NCI-H748 (cell line): ENCODE measurements at regions not wholly inside any gene's neighbourhood (a gene's known extent, or its start where the extent isn't known, plus 50 kb on each side); places are given as distances from the start of the nearest gene placed in this dataset.

Experiments
- DNase-seq: peaks from one replicate; lab custom pipeline; 2025; ENCODE audit not compliant: unreplicated experiment; lab: John Stamatoyannopoulos, UW

DNA sequence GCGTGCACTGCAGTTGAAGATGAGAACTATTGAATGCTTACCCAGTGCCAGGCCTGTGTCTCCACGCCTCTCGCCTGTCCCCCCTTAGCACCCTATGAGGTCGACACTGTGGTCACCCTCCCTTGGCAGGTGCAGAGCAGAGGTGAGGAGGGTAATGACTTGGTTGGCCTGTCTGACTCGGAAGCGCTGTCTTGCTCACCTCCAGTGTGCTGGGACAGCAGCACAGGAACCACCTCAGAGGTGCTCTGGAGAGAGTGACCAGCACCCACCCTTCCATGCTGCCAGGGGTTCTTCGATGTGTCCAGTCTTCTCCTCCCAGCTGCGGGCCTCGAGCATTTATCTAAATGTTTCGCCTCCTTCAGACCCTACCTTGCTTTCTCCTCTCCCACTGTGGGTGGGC, 178.3 kb upstream of the IRX2 start:
- no peak for DNase-seq

GRCh38 chr5:2921651-2922050, 170.2 kb upstream of the IRX2 start:
- no peak for DNase-seq

- DNase-seq, result no peak
Observed at GRCh38 chr5:2921176-2921575, 169.7 kb upstream of the IRX2 start.

GRCh38 chr5:2920312-2920711, 168.8 kb upstream of the IRX2 start:
- DNase-seq, result no peak

DNA sequence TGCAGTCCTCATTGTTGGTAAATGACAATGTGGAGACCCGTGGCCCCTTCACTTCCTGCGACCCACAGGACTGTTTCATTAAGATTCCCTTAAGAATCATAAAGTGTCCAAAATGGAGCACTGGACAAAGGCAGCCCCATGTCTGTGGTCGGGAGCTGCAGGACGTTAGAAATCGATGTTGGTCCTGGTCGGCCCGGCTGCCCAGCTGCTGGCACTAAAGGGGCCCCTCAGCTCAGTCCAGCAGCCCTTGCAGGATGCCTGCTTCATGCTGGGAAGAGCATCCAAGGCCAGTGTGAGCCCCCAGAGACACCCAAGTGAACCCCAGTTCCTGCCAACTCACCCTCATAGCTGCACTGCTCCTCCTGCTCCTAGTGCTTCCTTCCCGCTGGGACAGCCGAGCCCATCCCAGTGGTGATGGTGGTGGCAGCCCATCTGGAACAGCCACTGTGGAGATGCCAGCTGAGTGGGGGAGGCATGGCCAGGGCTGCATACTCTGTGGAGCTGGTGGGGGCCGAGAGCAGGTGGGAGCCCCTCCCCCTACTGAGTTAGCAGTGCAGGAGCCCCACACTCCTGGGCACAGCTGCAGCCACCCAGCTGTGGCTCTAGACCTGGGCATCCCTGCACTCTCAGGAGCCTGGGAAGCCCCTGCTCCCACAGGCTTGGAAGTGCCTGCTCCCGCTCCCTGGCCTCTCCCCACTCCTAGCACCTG, 168.0 kb upstream of the IRX2 start:
- no peak for DNase-seq

DNA sequence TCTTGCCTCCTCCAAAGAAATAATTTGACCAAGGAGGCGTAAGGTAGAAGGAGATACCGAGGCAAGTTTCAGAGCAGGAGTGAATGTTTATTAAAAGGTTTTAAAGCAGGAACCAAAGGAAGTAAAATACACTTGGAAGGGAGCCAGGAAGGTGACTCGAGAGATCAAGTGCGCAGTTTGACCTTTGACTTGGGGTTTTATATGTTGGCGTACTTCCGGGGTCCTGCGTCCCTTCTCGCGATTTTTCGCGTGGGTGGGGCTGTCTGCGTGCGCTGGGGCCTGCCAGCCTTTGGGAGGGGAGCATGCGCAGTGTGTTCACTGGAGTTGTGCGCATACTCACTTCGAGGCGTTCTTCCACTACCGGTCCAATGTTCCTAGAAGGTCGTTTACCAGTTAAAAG, 166.0 kb upstream of the IRX2 start:
- DNase-seq, result no peak

GRCh38 chr5:2917093-2917492, 165.6 kb upstream of the IRX2 start:
- DNase-seq, result no peak

- no peak for DNase-seq
Observed at GRCh38 chr5:2916076-2916682, 164.7 kb upstream of the IRX2 start.

GRCh38 chr5:2914981-2915484, 163.6 kb upstream of the IRX2 start:
- no peak for DNase-seq

GRCh38 chr5:2914022-2914661, 162.7 kb upstream of the IRX2 start:
- no peak for DNase-seq

GRCh38 chr5:2913281-2913680, 161.8 kb upstream of the IRX2 start:
- no peak for DNase-seq

GRCh38 chr5:2912741-2913140, 161.3 kb upstream of the IRX2 start:
- no peak for DNase-seq

- DNase-seq, result no peak
Observed at GRCh38 chr5:2910401-2911175, 159.1 kb upstream of the IRX2 start.

DNA sequence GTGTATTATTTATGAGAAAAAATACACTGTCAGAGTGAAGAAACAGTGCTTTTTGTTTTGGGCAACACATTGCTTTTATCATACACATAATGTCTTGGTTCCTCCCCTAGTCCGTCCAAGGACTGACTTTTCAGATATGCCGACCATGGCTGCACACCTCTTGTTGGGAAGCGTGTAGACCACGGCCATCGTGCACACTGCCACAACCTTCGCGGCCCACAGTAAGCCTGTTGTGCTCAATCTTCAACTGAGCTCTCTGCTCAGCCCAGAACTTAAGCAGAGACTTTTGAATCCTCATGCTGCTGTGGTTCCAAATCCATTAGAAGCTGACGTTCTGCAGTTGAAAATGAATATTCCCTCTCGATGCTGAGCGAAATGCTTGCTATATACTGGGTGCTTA, 157.6 kb upstream of the IRX2 start:
- no peak for DNase-seq

DNA sequence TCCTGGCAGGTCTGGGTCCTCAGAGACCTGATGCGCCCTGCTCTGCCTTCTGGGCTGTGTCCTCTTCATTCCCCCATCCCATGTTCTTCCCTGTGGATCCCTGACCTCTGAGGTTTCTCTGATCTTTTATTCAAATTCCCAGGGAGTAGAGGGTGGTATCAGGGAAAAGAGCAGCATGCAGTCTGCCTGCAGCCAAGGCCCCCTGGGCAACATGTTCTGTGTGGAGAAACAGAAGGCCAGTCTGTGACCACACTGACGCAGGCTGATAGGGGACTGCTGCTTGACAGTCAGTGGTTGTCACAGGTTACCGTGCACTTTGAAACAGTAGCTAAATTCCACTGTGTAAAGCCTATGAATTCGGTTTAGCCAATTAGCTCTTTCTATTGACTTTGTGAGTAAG, 156.6 kb upstream of the IRX2 start:
- no peak for DNase-seq

- DNase-seq, result peak; percentile 51
Observed at GRCh38 chr5:2906302-2907090, 155.0 kb upstream of the IRX2 start.

DNA sequence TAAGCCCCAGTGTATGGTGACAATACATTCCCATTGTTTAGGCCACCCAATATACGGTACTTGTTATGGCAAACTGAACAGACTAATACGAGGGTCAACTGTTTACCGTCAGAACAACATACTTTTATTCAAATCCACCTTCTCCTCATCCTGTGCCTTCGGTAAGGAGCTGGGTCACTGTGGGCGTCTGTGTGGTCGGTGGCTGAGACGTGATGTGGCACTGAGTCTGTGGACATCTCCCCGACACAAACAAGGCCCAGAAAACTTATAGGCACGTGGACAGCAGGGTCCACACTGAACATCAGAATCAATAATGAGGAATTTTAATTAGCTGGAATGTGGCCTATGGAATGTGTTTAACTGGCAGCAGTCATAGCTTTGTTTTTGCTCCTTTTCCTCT, 154.3 kb upstream of the IRX2 start:
- no peak for DNase-seq

DNA sequence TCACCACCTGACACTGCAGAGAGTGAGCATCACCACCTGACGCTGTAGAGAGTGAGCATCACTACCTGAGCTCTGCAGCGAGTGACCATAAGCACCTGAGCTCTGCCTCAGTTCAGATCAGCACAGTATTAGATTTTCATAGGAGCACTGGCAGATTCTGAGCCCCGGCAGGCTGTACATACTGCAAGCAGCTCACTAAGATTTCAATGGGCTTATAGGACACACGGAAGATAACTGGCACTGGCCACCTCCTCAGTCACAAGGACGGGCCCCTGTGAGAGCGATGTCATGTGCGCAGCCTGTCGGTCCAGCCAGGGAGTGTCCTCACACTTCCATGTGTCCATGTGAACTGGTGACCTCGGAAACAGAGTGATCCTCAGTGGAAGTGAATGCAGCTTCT, 153.5 kb upstream of the IRX2 start:
- DNase-seq, result no peak

GRCh38 chr5:2904399-2904798, 152.9 kb upstream of the IRX2 start:
- DNase-seq, result no peak

DNA sequence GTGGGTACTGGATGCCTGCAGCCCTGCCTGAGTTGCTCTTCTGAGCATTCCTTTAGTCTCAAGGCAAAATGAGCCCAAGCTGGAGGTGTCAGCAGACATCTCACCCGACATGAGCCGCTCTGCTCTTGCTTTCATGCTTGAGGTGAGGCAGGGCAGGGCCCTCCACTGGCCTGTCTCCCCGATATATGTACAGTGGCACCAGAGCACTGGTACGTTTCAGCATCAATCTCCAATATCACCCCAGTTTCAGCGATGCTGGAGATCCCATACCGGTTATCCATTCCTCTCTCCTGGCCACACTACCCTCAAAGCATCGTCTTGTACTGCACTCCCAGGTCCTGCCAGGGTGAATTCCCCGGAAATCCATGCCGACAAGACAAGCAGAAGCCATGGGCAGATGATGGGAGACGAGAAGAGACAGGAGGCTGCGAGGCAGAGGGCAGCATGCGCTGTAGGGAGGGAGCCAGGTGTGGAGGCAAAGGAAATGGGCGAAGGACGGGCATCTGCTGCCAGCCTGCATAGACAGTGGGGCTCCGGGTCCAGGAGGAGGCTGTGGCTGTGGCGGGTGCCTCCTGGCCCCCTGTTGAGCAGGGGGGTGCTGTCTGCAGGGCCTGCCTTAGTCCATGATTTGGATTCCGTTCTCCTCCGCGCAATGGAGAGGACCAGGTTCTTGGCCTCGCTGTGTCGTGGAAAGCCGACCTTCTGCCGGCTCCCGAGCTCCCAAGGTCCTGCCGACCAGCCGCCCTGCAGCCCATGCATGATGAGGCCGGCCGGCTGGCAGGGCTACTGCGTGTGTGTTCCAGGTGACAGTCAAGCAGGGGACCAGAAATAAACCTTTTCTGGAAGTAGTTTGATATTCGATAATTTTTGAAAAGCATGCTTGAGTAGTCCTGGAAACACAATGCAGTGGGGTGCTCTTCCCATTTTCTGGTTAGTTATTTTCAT, 152.2 kb upstream of the IRX2 start:
- DNase-seq, result no peak
